DOHH2 (cell line): ENCODE measurements at regions not wholly inside any gene's neighbourhood (a gene's known extent, or its start where the extent isn't known, plus 50 kb on each side); places are given as distances from the start of the nearest gene placed in this dataset.

Source experiments
- EZH2phosphoT487 ChIP-seq: fragments of 200-600 bp; sonication (generic); IDR thresholded peaks from 2 replicates; pipeline ENCODE4 v1.6.1; 2017; ENCODE audit warnings: borderline replicate concordance, mild to moderate bottlenecking, antibody characterized with exemption, low read length, moderate library complexity, mixed read lengths
- TF ChIP-seq, protein P1 (sequence below): fragments of 200-600 bp; sonication (generic); IDR thresholded peaks from one replicate; pipeline ENCODE4 v1.5.1; 2014; ENCODE audit warnings: antibody characterized with exemption, mild to moderate bottlenecking, low read depth, low read length; ENCODE audit not compliant: poor library complexity, severe bottlenecking

DNA sequence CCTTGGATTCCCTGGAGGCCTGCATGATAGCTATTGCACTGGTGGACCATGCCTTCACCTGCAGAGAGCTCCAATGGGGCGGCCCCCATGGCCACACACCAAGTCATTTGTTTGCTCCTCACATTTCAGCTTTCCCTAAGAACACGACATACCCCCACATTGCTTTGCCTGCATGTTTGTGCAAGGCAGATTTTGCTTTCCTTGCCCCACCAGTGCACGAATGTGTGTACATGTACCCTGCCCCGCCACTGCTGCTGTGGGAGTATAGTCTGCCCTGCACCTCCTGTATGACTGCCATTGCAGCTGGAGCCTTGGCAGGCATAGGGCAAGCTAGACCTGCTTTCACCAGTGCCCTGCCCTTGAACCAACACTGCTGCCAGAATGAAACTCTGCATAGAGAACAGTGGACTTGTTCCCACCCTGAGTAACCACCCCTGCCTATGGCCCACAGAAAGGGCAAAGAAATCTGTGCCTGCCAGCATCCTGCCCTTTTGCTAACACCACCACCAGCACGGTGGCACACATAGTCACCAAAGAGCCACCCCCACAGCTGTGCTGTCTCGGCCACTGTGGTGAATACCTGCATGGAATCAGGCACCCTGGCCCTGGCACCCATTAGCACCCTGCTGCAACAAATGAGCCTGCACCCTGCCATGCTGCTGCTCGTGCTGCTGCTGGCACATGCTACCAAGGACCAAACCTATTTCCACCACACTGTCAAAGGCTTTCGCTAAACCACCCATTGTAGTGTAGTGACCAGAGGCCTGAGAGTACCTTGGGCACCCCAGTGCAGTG is 661.7 kb upstream of the FAM241A start:
- TF ChIP-seq, protein P1, sequence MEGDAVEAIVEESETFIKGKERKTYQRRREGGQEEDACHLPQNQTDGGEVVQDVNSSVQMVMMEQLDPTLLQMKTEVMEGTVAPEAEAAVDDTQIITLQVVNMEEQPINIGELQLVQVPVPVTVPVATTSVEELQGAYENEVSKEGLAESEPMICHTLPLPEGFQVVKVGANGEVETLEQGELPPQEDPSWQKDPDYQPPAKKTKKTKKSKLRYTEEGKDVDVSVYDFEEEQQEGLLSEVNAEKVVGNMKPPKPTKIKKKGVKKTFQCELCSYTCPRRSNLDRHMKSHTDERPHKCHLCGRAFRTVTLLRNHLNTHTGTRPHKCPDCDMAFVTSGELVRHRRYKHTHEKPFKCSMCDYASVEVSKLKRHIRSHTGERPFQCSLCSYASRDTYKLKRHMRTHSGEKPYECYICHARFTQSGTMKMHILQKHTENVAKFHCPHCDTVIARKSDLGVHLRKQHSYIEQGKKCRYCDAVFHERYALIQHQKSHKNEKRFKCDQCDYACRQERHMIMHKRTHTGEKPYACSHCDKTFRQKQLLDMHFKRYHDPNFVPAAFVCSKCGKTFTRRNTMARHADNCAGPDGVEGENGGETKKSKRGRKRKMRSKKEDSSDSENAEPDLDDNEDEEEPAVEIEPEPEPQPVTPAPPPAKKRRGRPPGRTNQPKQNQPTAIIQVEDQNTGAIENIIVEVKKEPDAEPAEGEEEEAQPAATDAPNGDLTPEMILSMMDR = no peak
- TF ChIP-seq EZH2phosphoT487 = no peak
